ENCODE measurements at regions not wholly inside any gene's neighbourhood (a gene's known extent, or its start where the extent isn't known, plus 50 kb on each side); places are given as distances from the start of the nearest gene placed in this dataset.

GRCh38 chr2:39604866-39605265 lies 60.9 kb upstream of the TMEM178A start:
- no peak overlapping the region for H3K4me3 ChIP-seq (ENCODE audit: control insufficient read depth, low read depth, low read length)
- no peak for TF ChIP-seq CTCF (conservative IDR thresholded peaks at IDR 0.05; ENCODE audit: control insufficient read depth, insufficient read depth, low read depth, low read length)
- DNase-seq (ENCODE audit: low read depth), result no peak

- no peak for TF ChIP-seq CTCF (conservative IDR thresholded peaks at IDR 0.05; ENCODE audit: control insufficient read depth, insufficient read depth, low read depth, low read length)
- no peak overlapping the region for H3K4me3 ChIP-seq (ENCODE audit: control insufficient read depth, low read depth, low read length)
- no peak for DNase-seq (ENCODE audit: low read depth)
Measured at GRCh38 chr2:39606585-39606984, 59.1 kb upstream of the TMEM178A start.

DNA sequence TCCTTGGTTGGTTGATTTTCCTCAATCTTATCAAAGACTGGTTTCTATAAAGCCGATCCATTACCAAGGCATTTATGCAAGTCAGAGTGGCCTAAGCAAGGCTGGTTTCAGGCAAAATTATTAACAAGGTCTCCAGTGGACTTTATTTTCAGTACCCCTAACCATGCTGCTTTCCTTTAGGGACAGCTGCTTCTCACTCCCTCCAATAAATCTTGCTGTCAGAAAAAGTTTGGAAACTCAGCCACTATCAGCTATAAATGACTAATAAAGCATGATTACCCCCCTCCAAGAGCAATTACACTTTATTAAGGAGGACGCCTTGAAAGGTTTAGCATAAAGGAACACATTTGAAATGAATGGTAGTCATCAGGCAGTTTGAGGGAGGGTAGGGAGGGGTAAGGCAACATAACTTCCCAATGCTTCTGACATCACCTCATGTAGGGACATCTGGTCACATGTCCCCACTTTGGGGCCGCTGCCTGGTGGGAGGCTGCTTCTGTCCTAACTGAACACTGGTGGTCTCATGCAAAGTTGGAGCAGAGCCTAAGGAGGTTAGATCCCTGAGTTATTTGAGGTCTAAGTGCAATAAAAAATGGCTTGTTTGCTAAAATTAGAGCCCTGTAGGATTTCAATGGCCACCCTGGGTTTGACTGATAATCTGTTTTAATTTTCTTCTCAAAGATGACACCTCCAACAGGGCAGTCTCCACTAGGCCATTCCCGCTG lies 58.0 kb upstream of the TMEM178A start:
- no peak overlapping the region for H3K4me3 ChIP-seq (ENCODE audit: control insufficient read depth, low read depth, low read length)
- TF ChIP-seq CTCF (conservative IDR thresholded peaks at IDR 0.05; ENCODE audit: control insufficient read depth, insufficient read depth, low read depth, low read length), result no peak
- no peak for DNase-seq (ENCODE audit: low read depth)

DNA sequence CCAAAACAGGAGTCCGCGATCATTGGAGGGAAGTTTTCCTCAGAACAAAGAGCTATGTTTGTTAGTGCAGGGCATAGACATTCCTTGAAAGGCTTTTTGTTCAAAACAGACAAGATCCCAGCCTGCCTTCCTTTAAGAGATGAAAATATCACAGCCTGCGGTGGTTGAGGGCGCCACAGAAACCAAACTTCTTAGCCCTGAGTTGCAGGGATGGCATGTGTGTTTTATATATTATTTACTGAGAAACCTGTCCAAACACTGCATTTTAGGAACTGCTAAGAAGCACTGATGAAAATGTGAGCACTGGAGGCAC lies 57.5 kb upstream of the TMEM178A start:
- H3K4me3 ChIP-seq (ENCODE audit: control insufficient read depth, low read depth, low read length), result no peak overlapping the region
- DNase-seq (ENCODE audit: low read depth), result no peak
- no peak for TF ChIP-seq CTCF (conservative IDR thresholded peaks at IDR 0.05; ENCODE audit: control insufficient read depth, insufficient read depth, low read depth, low read length)

GRCh38 chr2:39608686-39609441 lies 56.9 kb upstream of the TMEM178A start:
- no peak for DNase-seq (ENCODE audit: low read depth)
- TF ChIP-seq CTCF (conservative IDR thresholded peaks at IDR 0.05; ENCODE audit: control insufficient read depth, insufficient read depth, low read depth, low read length), result no peak
- H3K4me3 ChIP-seq (ENCODE audit: control insufficient read depth, low read depth, low read length), result no peak overlapping the region

GRCh38 chr2:39609917-39610316 lies 55.8 kb upstream of the TMEM178A start:
- no peak for TF ChIP-seq CTCF (conservative IDR thresholded peaks at IDR 0.05; ENCODE audit: control insufficient read depth, insufficient read depth, low read depth, low read length)
- DNase-seq (ENCODE audit: low read depth), result no peak
- no peak overlapping the region for H3K4me3 ChIP-seq (ENCODE audit: control insufficient read depth, low read depth, low read length)
